ACC112 (cell line): ENCODE measurements at regions not wholly inside any gene's neighbourhood (a gene's known extent, or its start where the extent isn't known, plus 50 kb on each side); places are given as distances from the start of the nearest gene placed in this dataset.

Experiments
- H2AFZ ChIP-seq: fragments of 200-600 bp; sonication (generic); one replicate; pipeline ENCODE4 v1.6.0; 2017; ENCODE audit warnings: antibody characterized with exemption, low read length; ENCODE audit not compliant: unreplicated experiment
- H3K27ac ChIP-seq: fragments of 200-600 bp; sonication (generic); 2 replicates; pipeline ENCODE4 v1.5.1; 2014; ENCODE audit warnings: low read depth, mild to moderate bottlenecking, antibody characterized with exemption, low read length, moderate library complexity
- H3K27me3 ChIP-seq: fragments of 200-600 bp; sonication (generic); 2 replicates; pipeline ENCODE4 v1.6.1; 2014; ENCODE audit warnings: mild to moderate bottlenecking, antibody characterized with exemption, low read length, moderate library complexity, mixed read lengths; ENCODE audit not compliant: insufficient read depth
- H3K36me3 ChIP-seq: fragments of 200-600 bp; sonication (generic); 2 replicates; pipeline ENCODE4 v1.6.1; 2016; ENCODE audit warnings: mild to moderate bottlenecking, antibody characterized with exemption, low read length, moderate library complexity, mixed read lengths; ENCODE audit not compliant: insufficient read depth
- H3K4me1 ChIP-seq: fragments of 200-600 bp; sonication (generic); one replicate; pipeline ENCODE4 v1.6.1; 2016; ENCODE audit warnings: low read length, mixed read lengths; ENCODE audit not compliant: insufficient read depth, unreplicated experiment, control insufficient read depth
- H3K4me3 ChIP-seq: fragments of 200-600 bp; sonication (generic); 2 replicates; pipeline ENCODE4 v1.5.1; 2014; ENCODE audit warnings: mild to moderate bottlenecking, low read depth, low read length
- H3K79me2 ChIP-seq: fragments of 200-600 bp; sonication (generic); one replicate; pipeline ENCODE4 v1.6.0; 2016; ENCODE audit warnings: low read length; ENCODE audit not compliant: control insufficient read depth, unreplicated experiment, insufficient read depth

- H3K27me3 ChIP-seq = no peaks in the 10 kb centered on the region
- H3K4me3 ChIP-seq = no peak overlapping the region
- H3K79me2 ChIP-seq = no peaks in the 10 kb centered on the region
- H3K27ac ChIP-seq = no peak overlapping the region
- H2AFZ ChIP-seq = no peak overlapping the region
- no peaks in the 10 kb centered on the region for H3K36me3 ChIP-seq
- peaks cover 4% of the 10 kb centered on the region for H3K4me1 ChIP-seq
Observed at GRCh38 chr7:46738796-46739195, 817.7 kb upstream of the IGFBP3 start.

- Histone ChIP-seq H3K79me2 (no peaks in the 10 kb centered on the region), H3K27me3 (no peaks in the 10 kb centered on the region), H3K4me3 (no peak overlapping the region), H3K36me3 (no peaks in the 10 kb centered on the region), H3K27ac (no peak overlapping the region), H2AFZ (no peak overlapping the region), H3K4me1 (peaks cover 4% of the 10 kb centered on the region)
Observed at GRCh38 chr7:46738165-46738564, 817.1 kb upstream of the IGFBP3 start.

GRCh38 chr7:46725838-46726237 lies 804.8 kb upstream of the IGFBP3 start:
- Histone ChIP-seq H3K27me3 (no peaks in the 10 kb centered on the region), H3K36me3 (no peaks in the 10 kb centered on the region), H3K79me2 (no peaks in the 10 kb centered on the region)

GRCh38 chr7:46725136-46725535 lies 804.1 kb upstream of the IGFBP3 start:
- H3K4me3 ChIP-seq = no peak overlapping the region
- no peaks in the 10 kb centered on the region for H3K79me2 ChIP-seq
- no peaks in the 10 kb centered on the region for H3K27me3 ChIP-seq
- no peak overlapping the region for H3K27ac ChIP-seq
- H2AFZ ChIP-seq = no peak overlapping the region
- H3K36me3 ChIP-seq = no peaks in the 10 kb centered on the region
- H3K4me1 ChIP-seq = no peaks in the 10 kb centered on the region

More at GRCh38 chr7:46725838-46726237, 804.8 kb upstream of the IGFBP3 start:
- Histone ChIP-seq H3K27ac (no peak overlapping the region), H2AFZ (no peak overlapping the region), H3K4me1 (no peaks in the 10 kb centered on the region), H3K4me3 (no peak overlapping the region)

- Histone ChIP-seq H3K27ac (no peak overlapping the region), H3K79me2 (no peaks in the 10 kb centered on the region), H2AFZ (no peak overlapping the region), H3K36me3 (no peaks in the 10 kb centered on the region), H3K4me1 (no peaks in the 10 kb centered on the region), H3K27me3 (no peaks in the 10 kb centered on the region), H3K4me3 (no peak overlapping the region)
Observed at GRCh38 chr7:46723742-46724141, 802.7 kb upstream of the IGFBP3 start.

- H2AFZ ChIP-seq = no peak overlapping the region
- H3K4me1 ChIP-seq = no peaks in the 10 kb centered on the region
- H3K27ac ChIP-seq = no peak overlapping the region
- no peak overlapping the region for H3K4me3 ChIP-seq
- no peaks in the 10 kb centered on the region for H3K79me2 ChIP-seq
- no peaks in the 10 kb centered on the region for H3K36me3 ChIP-seq
- no peaks in the 10 kb centered on the region for H3K27me3 ChIP-seq
Observed at GRCh38 chr7:46723003-46723402, 801.9 kb upstream of the IGFBP3 start.

- H3K27me3 ChIP-seq = no peaks in the 10 kb centered on the region
- H2AFZ ChIP-seq = no peak overlapping the region
- H3K36me3 ChIP-seq = no peaks in the 10 kb centered on the region
- H3K4me3 ChIP-seq = no peak overlapping the region
- no peaks in the 10 kb centered on the region for H3K79me2 ChIP-seq
- H3K27ac ChIP-seq = no peak overlapping the region
- no peaks in the 10 kb centered on the region for H3K4me1 ChIP-seq
Observed at GRCh38 chr7:46720761-46721160, 799.7 kb upstream of the IGFBP3 start.

- no peak overlapping the region for H2AFZ ChIP-seq
- H3K4me3 ChIP-seq = no peak overlapping the region
- H3K4me1 ChIP-seq = no peaks in the 10 kb centered on the region
- no peaks in the 10 kb centered on the region for H3K27me3 ChIP-seq
- H3K79me2 ChIP-seq = no peaks in the 10 kb centered on the region
- no peaks in the 10 kb centered on the region for H3K36me3 ChIP-seq
- H3K27ac ChIP-seq = no peak overlapping the region
Observed at GRCh38 chr7:46719616-46720015, 798.5 kb upstream of the IGFBP3 start.

GRCh38 chr7:46716926-46717325 lies 795.9 kb upstream of the IGFBP3 start:
- Histone ChIP-seq H3K36me3 (no peaks in the 10 kb centered on the region), H2AFZ (no peak overlapping the region), H3K4me1 (peaks cover 9% of the 10 kb centered on the region), H3K4me3 (no peak overlapping the region), H3K79me2 (no peaks in the 10 kb centered on the region), H3K27me3 (no peaks in the 10 kb centered on the region), H3K27ac (no peak overlapping the region)

- Histone ChIP-seq H3K27ac (no peak overlapping the region), H3K27me3 (no peaks in the 10 kb centered on the region), H3K79me2 (no peaks in the 10 kb centered on the region), H3K4me3 (no peak overlapping the region), H2AFZ (no peak overlapping the region), H3K4me1 (peaks cover 9% of the 10 kb centered on the region), H3K36me3 (no peaks in the 10 kb centered on the region)
Observed at GRCh38 chr7:46715579-46715978, 794.5 kb upstream of the IGFBP3 start.

- Histone ChIP-seq H3K4me1 (peaks cover 9% of the 10 kb centered on the region), H3K27ac (no peak overlapping the region), H3K36me3 (no peaks in the 10 kb centered on the region), H3K4me3 (no peak overlapping the region), H2AFZ (no peak overlapping the region), H3K79me2 (no peaks in the 10 kb centered on the region), H3K27me3 (no peaks in the 10 kb centered on the region)
Observed at GRCh38 chr7:46714904-46715303, 793.8 kb upstream of the IGFBP3 start.
